ENCODE measurements at regions not wholly inside any gene's neighbourhood (a gene's known extent, or its start where the extent isn't known, plus 50 kb on each side); places are given as distances from the start of the nearest gene placed in this dataset.

DNA sequence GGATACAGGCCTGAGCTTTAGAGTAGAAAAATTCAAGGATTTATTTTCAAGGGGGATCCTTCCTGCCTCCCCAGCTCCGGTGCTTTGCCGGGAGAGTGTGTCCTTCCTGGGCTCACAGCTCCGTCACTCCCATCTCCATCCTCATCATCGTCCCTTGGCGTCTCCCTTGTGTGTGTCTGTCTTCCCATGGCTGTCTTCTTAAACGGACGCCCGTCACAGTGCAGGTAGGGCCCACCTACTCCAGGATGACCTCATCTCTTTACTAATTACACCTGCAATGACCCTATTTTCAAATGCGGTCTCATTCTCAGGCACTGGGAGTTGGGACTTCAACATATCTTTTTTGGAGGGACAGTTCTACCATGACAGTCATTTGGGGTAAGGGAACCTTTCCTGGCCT, 320.3 kb upstream of the C1orf174 start:
- TF ChIP-seq, protein P1, sequence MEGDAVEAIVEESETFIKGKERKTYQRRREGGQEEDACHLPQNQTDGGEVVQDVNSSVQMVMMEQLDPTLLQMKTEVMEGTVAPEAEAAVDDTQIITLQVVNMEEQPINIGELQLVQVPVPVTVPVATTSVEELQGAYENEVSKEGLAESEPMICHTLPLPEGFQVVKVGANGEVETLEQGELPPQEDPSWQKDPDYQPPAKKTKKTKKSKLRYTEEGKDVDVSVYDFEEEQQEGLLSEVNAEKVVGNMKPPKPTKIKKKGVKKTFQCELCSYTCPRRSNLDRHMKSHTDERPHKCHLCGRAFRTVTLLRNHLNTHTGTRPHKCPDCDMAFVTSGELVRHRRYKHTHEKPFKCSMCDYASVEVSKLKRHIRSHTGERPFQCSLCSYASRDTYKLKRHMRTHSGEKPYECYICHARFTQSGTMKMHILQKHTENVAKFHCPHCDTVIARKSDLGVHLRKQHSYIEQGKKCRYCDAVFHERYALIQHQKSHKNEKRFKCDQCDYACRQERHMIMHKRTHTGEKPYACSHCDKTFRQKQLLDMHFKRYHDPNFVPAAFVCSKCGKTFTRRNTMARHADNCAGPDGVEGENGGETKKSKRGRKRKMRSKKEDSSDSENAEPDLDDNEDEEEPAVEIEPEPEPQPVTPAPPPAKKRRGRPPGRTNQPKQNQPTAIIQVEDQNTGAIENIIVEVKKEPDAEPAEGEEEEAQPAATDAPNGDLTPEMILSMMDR (IDR thresholded peaks at IDR 0.05): no peak
- TF ChIP-seq POLR2A (IDR thresholded peaks at IDR 0.05): no peak
